ENCODE measurements at regions not wholly inside any gene's neighbourhood (a gene's known extent, or its start where the extent isn't known, plus 50 kb on each side); places are given as distances from the start of the nearest gene placed in this dataset.

- TF ChIP-seq CTCF (IDR thresholded peaks at IDR 0.05 in 8 of 11, conservative IDR thresholded peaks at IDR 0.05 in 3 of 11) (no peak), POLR2AphosphoS5 (IDR thresholded peaks at IDR 0.05) (no peak), POLR2A (IDR thresholded peaks at IDR 0.05) (no peak)
Measured at GRCh38 chr9:19936598-19936997, 147.8 kb upstream of the SLC24A2 start.

Measured in spleen (tissue), 7 donors.